GM23338 (cell line): ENCODE measurements at regions not wholly inside any gene's neighbourhood (a gene's known extent, or its start where the extent isn't known, plus 50 kb on each side); places are given as distances from the start of the nearest gene placed in this dataset.

Source experiments
- ATAC-seq: fragments of 200-7000 bp; cut with Tn5 transposase; 3 replicates; pipeline ENCODE4 v1.9.1; 2020
- DNase-seq: peaks from one replicate; pipeline ENCODE4 v3.0.0-alpha.2; 2015; ENCODE audit warnings: low spot score
- H2AFZ ChIP-seq: fragments of 200-600 bp; sonication (generic); 2 replicates; pipeline ENCODE4 v1.8.0; 2016; ENCODE audit warnings: antibody characterized with exemption, mild to moderate bottlenecking, moderate library complexity
- H3F3A ChIP-seq: fragments of 200-600 bp; sonication (generic); replicated peaks from 2 replicates; pipeline ENCODE4 v1.8.0; 2017; ENCODE audit warnings: antibody characterized with exemption, mixed run types, low read depth
- H3K27ac ChIP-seq: fragments of 200-600 bp; sonication (generic); 2 replicates; pipeline ENCODE4 v1.6.1; 2016; ENCODE audit warnings: low read depth
- H3K27me3 ChIP-seq: fragments of 200-600 bp; sonication (generic); 2 replicates; pipeline ENCODE4 v1.8.0; 2016; ENCODE audit warnings: mild to moderate bottlenecking, mixed run types, moderate library complexity; ENCODE audit not compliant: insufficient read depth
- H3K36me3 ChIP-seq: fragments of 200-600 bp; sonication (generic); 2 replicates; pipeline ENCODE4 v1.8.0; 2016; ENCODE audit warnings: mild to moderate bottlenecking; ENCODE audit not compliant: insufficient read depth
- H3K4me1 ChIP-seq: fragments of 200-600 bp; sonication (generic); 2 replicates; pipeline ENCODE4 v1.8.0; 2016; ENCODE audit warnings: mild to moderate bottlenecking, moderate library complexity; ENCODE audit not compliant: insufficient read depth
- H3K4me2 ChIP-seq: fragments of 200-600 bp; sonication (generic); 2 replicates; pipeline ENCODE4 v1.7.1; 2017; ENCODE audit warnings: mixed run types
- H3K4me3 ChIP-seq: fragments of 200-600 bp; sonication (generic); 2 replicates; pipeline ENCODE4 v1.6.1; 2016; ENCODE audit warnings: mixed run types
- H3K79me2 ChIP-seq: fragments of 200-600 bp; sonication (generic); replicated peaks from 2 replicates; pipeline ENCODE4 v1.8.0; 2017; ENCODE audit warnings: mild to moderate bottlenecking; ENCODE audit not compliant: insufficient read depth
- H3K9me2 ChIP-seq: fragments of 200-600 bp; sonication (generic); 2 replicates; pipeline ENCODE4 v1.8.0; 2017; ENCODE audit not compliant: insufficient read depth
- H4K20me1 ChIP-seq: fragments of 200-600 bp; sonication (generic); replicated peaks from 2 replicates; pipeline ENCODE4 v1.8.0; 2017; ENCODE audit warnings: mild to moderate bottlenecking; ENCODE audit not compliant: insufficient read depth
- H3K27ac Mint-ChIP-seq: 2 replicates; pipeline ENCODE4 v1.8.0; 2020; ENCODE audit warnings: inconsistent platforms, mild to moderate bottlenecking, moderate library complexity, mixed read lengths
- H3K27me3 Mint-ChIP-seq: 3 replicates; pipeline ENCODE4 v1.8.0; 2022; ENCODE audit warnings: low read depth, mild to moderate bottlenecking, moderate library complexity, mixed read lengths, inconsistent platforms; ENCODE audit not compliant: insufficient read depth, poor library complexity
- H3K36me3 Mint-ChIP-seq: 3 replicates; pipeline ENCODE4 v1.8.0; 2021; ENCODE audit warnings: low read depth, mild to moderate bottlenecking, inconsistent platforms, moderate library complexity, mixed read lengths
- H3K4me1 Mint-ChIP-seq: 3 replicates; pipeline ENCODE4 v1.8.0; 2020; ENCODE audit warnings: mild to moderate bottlenecking, inconsistent platforms, mixed read lengths
- H3K4me3 Mint-ChIP-seq: 3 replicates; pipeline ENCODE4 v1.8.0; 2021; ENCODE audit warnings: moderate library complexity, mild to moderate bottlenecking, inconsistent platforms, mixed read lengths
- H3K9me3 Mint-ChIP-seq: 3 replicates; pipeline ENCODE4 v1.8.0; 2020; ENCODE audit warnings: moderate library complexity, mild to moderate bottlenecking, inconsistent platforms, mixed read lengths
- CREB1 ChIP-seq: fragments of 250-450 bp; sonication (Bioruptor Pico); IDR thresholded peaks from 2 replicates; pipeline ENCODE4 v1.5.0; 2020; ENCODE audit warnings: low read depth, mild to moderate bottlenecking, moderate library complexity
- CTCF ChIP-seq, 2 experiments: fragments of 200-600 bp in 1 of 2; sonication (generic) in 1 of 2; conservative IDR thresholded peaks; 2 replicates each; pipeline versions ENCODE4 v1.5.1 to v1.6.1; 2016 to 2017; ENCODE audit warnings: antibody characterized with exemption in 2 of 2, low read depth in 2 of 2, mild to moderate bottlenecking in 2 of 2, moderate library complexity in 1 of 2
- EZH2 ChIP-seq: fragments of 200-600 bp; sonication (generic); IDR thresholded peaks from one replicate; pipeline ENCODE4 v1.8.0; 2017; ENCODE audit warnings: antibody characterized with exemption, mild to moderate bottlenecking, low read depth; ENCODE audit not compliant: unreplicated experiment
- EZH2phosphoT487 ChIP-seq: fragments of 200-600 bp; sonication (generic); IDR thresholded peaks from one replicate; pipeline ENCODE4 v1.8.1; 2018; ENCODE audit warnings: antibody characterized with exemption; ENCODE audit not compliant: unreplicated experiment
- JUNB ChIP-seq: IDR thresholded peaks from one replicate; pipeline ENCODE4 v1.6.1; 2016; ENCODE audit warnings: antibody characterized with exemption; ENCODE audit not compliant: unreplicated experiment
- NANOG ChIP-seq: IDR thresholded peaks from 2 replicates; pipeline ENCODE4 v1.6.1; 2016; ENCODE audit warnings: antibody characterized with exemption, borderline replicate concordance
- POLR2AphosphoS5 ChIP-seq: IDR thresholded peaks from 2 replicates; pipeline ENCODE4 v1.6.1; 2016; ENCODE audit warnings: antibody characterized with exemption, low read depth
- STAT1 ChIP-seq: IDR thresholded peaks from one replicate; pipeline ENCODE4 v1.6.1; 2016; ENCODE audit warnings: antibody characterized with exemption; ENCODE audit not compliant: unreplicated experiment
- ZNF114 ChIP-seq: fragments of 250-450 bp; sonication (Bioruptor Pico); IDR thresholded peaks from 2 replicates; pipeline ENCODE4 v1.5.0; 2020; ENCODE audit warnings: mild to moderate bottlenecking, moderate library complexity
- ZNF331 ChIP-seq: fragments of 250-450 bp; sonication (Bioruptor Pico); IDR thresholded peaks from 2 replicates; pipeline ENCODE4 v1.5.0; 2020; ENCODE audit warnings: low read depth, mild to moderate bottlenecking, moderate library complexity
- ZNF462 ChIP-seq: fragments of 250-450 bp; sonication (Bioruptor Pico); IDR thresholded peaks from 2 replicates; pipeline ENCODE4 v1.5.0; 2020; ENCODE audit warnings: mild to moderate bottlenecking, moderate library complexity
- TF ChIP-seq, protein P1 (sequence below): IDR thresholded peaks from 2 replicates; pipeline ENCODE4 v1.6.1; 2016; ENCODE audit warnings: antibody characterized with exemption

DNA sequence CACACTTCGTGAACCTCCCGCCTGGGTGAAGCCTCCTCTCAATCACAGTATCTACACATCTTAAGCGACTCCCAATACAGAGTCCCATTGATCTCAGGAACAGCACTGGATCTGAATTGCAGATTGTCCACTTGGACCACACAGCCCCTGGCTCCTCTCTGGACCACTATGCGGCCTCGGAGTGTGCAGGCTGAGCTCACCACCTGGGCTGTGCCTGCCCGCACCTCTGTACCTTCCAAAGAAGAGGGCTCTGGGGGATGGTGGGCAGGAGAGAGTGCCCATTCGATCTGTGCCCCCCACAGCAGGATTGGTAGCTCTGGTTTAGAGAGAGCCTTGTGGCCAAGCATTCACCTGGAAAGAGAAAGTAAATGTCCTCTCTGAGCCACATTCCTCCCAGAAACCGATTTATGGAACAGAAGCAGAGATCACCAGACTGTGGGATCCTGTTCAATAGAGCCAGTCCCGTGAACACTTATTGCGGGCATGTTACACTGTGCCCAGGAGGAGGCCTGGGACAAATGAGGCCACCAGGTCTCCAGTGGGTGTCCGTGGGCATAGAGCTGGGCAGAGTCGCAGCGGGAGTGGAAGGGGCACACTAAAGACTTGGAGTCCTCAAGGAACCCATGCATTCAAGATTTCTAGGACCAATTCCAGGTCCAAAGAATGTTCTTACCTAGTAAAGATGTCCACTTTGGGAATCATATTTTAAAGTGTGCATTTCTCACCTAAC lies 141.6 kb upstream of the SOX1 start (continued):
- TF ChIP-seq EZH2: no peak

- Histone ChIP-seq H3K36me3 (no peaks in the 10 kb centered on the region), H3K4me3 (no peak overlapping the region), H3K4me1 (no peaks in the 10 kb centered on the region; the same call in 1 of the 2 replicates), H3F3A (no peaks in the 10 kb centered on the region), H3K79me2 (no peaks in the 10 kb centered on the region), H3K27ac (no peak overlapping the region), H2AFZ (no peak overlapping the region), H3K27me3 (no peaks in the 10 kb centered on the region), H3K9me2 (no peaks in the 10 kb centered on the region), H4K20me1 (no peaks in the 10 kb centered on the region), H3K4me2 (no peak overlapping the region)
- Mint-ChIP-seq H3K9me3 (peaks cover 1% of the 10 kb centered on the region), H3K4me1 (peaks cover 10% of the 10 kb centered on the region), H3K27ac (no peak overlapping the region), H3K27me3 (peaks cover 7% of the 10 kb centered on the region), H3K4me3 (no peak overlapping the region), H3K36me3 (no peaks in the 10 kb centered on the region)
- ATAC-seq: no peak
- no peak for DNase-seq
- TF ChIP-seq, protein P1, sequence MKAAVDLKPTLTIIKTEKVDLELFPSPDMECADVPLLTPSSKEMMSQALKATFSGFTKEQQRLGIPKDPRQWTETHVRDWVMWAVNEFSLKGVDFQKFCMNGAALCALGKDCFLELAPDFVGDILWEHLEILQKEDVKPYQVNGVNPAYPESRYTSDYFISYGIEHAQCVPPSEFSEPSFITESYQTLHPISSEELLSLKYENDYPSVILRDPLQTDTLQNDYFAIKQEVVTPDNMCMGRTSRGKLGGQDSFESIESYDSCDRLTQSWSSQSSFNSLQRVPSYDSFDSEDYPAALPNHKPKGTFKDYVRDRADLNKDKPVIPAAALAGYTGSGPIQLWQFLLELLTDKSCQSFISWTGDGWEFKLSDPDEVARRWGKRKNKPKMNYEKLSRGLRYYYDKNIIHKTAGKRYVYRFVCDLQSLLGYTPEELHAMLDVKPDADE: no peak
- no peak for TF ChIP-seq ZNF114 (CRISPR knock-in tag)
- TF ChIP-seq STAT1: no peak
- TF ChIP-seq JUNB: no peak
- TF ChIP-seq EZH2phosphoT487: no peak
- no peak for TF ChIP-seq POLR2AphosphoS5
- no peak for TF ChIP-seq CREB1 (CRISPR knock-in tag)
- TF ChIP-seq ZNF462 (CRISPR knock-in tag): no peak
- no peak for TF ChIP-seq CTCF (conservative IDR thresholded peaks at IDR 0.05; ENCODE audit: low read depth in 2 of 2)
- TF ChIP-seq ZNF331: no peak
- no peak for TF ChIP-seq NANOG
These were observed 140.3 kb upstream of the SOX1 start for GRCh38 chr13:111926501-111927180.
